ENCODE measurements at regions not wholly inside any gene's neighbourhood (a gene's known extent, or its start where the extent isn't known, plus 50 kb on each side); places are given as distances from the start of the nearest gene placed in this dataset.

- Histone ChIP-seq H3K27ac (no peak overlapping the region), H3K4me3 (no peak overlapping the region), H3K4me1 (replicated peaks in 1 of 2) (peaks cover 6 to 21% of the 10 kb centered on the region in 2 donors)
- ATAC-seq (replicated peaks in 6 of 8), result peak in 4 of 8 experiments; percentile 39 to 63 (median 59)
- WGBS, 10 experiments, result 17 to 100% (median 68%) methylated on average over 1 to 7 of the region's 7 CpGs
- in situ Hi-C loops (cut with MboI; ENCODE audit: low pct_unique_long_range_greater_than_20kb in 2 of 9, low sequenced_read_pairs in 9 of 9, unreplicated experiment in 9 of 9), result no loop called here
These were observed 472.9 kb downstream of the SOX6 start for GRCh38 chr11:15883455-15883920.

- Histone ChIP-seq H3K27ac (no peak overlapping the region), H3K4me1 (replicated peaks in 1 of 2) (peaks cover 8 to 21% of the 10 kb centered on the region in 2 donors), H3K4me3 (no peak overlapping the region)
- in situ Hi-C loops (cut with MboI; ENCODE audit: low pct_unique_long_range_greater_than_20kb in 2 of 9, low sequenced_read_pairs in 9 of 9, unreplicated experiment in 9 of 9), result no loop called here
- ATAC-seq (replicated peaks in 6 of 8), result no peak
- 5 to 92% (median 73%) methylated on average over 4 to 11 of the region's 13 CpGs; no CpG with 5 or more reads in 6 of the 10 experiments for WGBS, 10 experiments
These were observed 472.2 kb downstream of the SOX6 start for GRCh38 chr11:15884141-15884540.

- H3K4me1 ChIP-seq (replicated peaks in 1 of 2), result peaks cover 8 to 22% of the 10 kb centered on the region in 2 donors
- in situ Hi-C loops (cut with MboI; ENCODE audit: low pct_unique_long_range_greater_than_20kb in 2 of 9, low sequenced_read_pairs in 9 of 9, unreplicated experiment in 9 of 9), result no loop called here
- WGBS, 10 experiments, result 7 to 100% (median 35%) methylated on average over 1 to 6 of the region's 6 CpGs; no CpG with 5 or more reads in 3 of the 10 experiments
- H3K4me3 ChIP-seq, result no peak overlapping the region
- ATAC-seq (replicated peaks in 6 of 8), result peak in 3 of 8 experiments; percentile 28 to 52 (median 49)
- no peak overlapping the region for H3K27ac ChIP-seq
These were observed 471.4 kb downstream of the SOX6 start for GRCh38 chr11:15884777-15885540.

- peaks cover 8 to 27% of the 10 kb centered on the region in 2 donors for H3K4me1 ChIP-seq (replicated peaks in 1 of 2)
- WGBS, 10 experiments, result 22 to 100% methylated on average over 1 to 3 of the region's 5 CpGs; no CpG with 5 or more reads in 8 of the 10 experiments
- no peak overlapping the region for H3K4me3 ChIP-seq
- H3K27ac ChIP-seq, result no peak overlapping the region
- ATAC-seq (replicated peaks in 6 of 8), result no peak
- in situ Hi-C loops (cut with MboI; ENCODE audit: low pct_unique_long_range_greater_than_20kb in 2 of 9, low sequenced_read_pairs in 9 of 9, unreplicated experiment in 9 of 9), result no loop called here
These were observed 470.5 kb downstream of the SOX6 start for GRCh38 chr11:15885854-15886253.

- WGBS, 10 experiments, result 0 to 100% (median 57%) methylated on average over 1 to 4 of the region's 4 CpGs; no CpG with 5 or more reads in 2 of the 10 experiments
- Histone ChIP-seq H3K4me1 (replicated peaks in 1 of 2) (peaks cover 8 to 27% of the 10 kb centered on the region in 2 donors), H3K4me3 (no peak overlapping the region), H3K27ac (no peak overlapping the region)
- in situ Hi-C loops (cut with MboI; ENCODE audit: low pct_unique_long_range_greater_than_20kb in 2 of 9, low sequenced_read_pairs in 9 of 9, unreplicated experiment in 9 of 9), result no loop called here
- no peak for ATAC-seq (replicated peaks in 6 of 8)
These were observed 470.0 kb downstream of the SOX6 start for GRCh38 chr11:15886299-15886698.

- no peak overlapping the region for H3K4me3 ChIP-seq
- WGBS, 10 experiments, result 48 to 100% (median 90%) methylated on average over 2 of the region's 5 CpGs; no CpG with 5 or more reads in 5 of the 10 experiments
- no peak for ATAC-seq (replicated peaks in 6 of 8)
- no peak overlapping the region for H3K27ac ChIP-seq
- in situ Hi-C loops (cut with MboI; ENCODE audit: low pct_unique_long_range_greater_than_20kb in 2 of 9, low sequenced_read_pairs in 9 of 9, unreplicated experiment in 9 of 9), result no loop called here
- peaks cover 8 to 27% of the 10 kb centered on the region in 2 donors for H3K4me1 ChIP-seq (replicated peaks in 1 of 2)
These were observed 469.5 kb downstream of the SOX6 start for GRCh38 chr11:15886866-15887265.

GRCh38 chr11:15888556-15889345, 467.6 kb downstream of the SOX6 start:
- in situ Hi-C loops (cut with MboI; ENCODE audit: low pct_unique_long_range_greater_than_20kb in 2 of 9, low sequenced_read_pairs in 9 of 9, unreplicated experiment in 9 of 9), result no loop called here
- Histone ChIP-seq H3K27ac (no peak overlapping the region), H3K4me1 (replicated peaks in 1 of 2) (peaks cover 12 to 22% of the 10 kb centered on the region in 2 donors), H3K4me3 (no peak overlapping the region)
- 0 to 100% (median 68%) methylated on average over 1 to 2 of the region's 2 CpGs; no CpG with 5 or more reads in 3 of the 10 experiments for WGBS, 10 experiments
- no peak for ATAC-seq (replicated peaks in 6 of 8)

- in situ Hi-C loops (cut with MboI; ENCODE audit: low pct_unique_long_range_greater_than_20kb in 2 of 9, low sequenced_read_pairs in 9 of 9, unreplicated experiment in 9 of 9), result no loop called here
- Histone ChIP-seq H3K4me3 (no peak overlapping the region), H3K27ac (no peak overlapping the region), H3K4me1 (replicated peaks in 1 of 2) (peaks cover 7 to 15% of the 10 kb centered on the region in 2 donors)
- WGBS, 10 experiments, result 0 to 100% (median 13%) methylated on average over 1 to 2 of the region's 2 CpGs; no CpG with 5 or more reads in 3 of the 10 experiments
- ATAC-seq (replicated peaks in 6 of 8), result no peak
These were observed 466.8 kb downstream of the SOX6 start for GRCh38 chr11:15889363-15890030.

- WGBS, 10 experiments, result 20 to 100% (median 63%) methylated on average over 1 to 6 of the region's 9 CpGs; no CpG with 5 or more reads in 1 of the 10 experiments
- in situ Hi-C loops (cut with MboI; ENCODE audit: low pct_unique_long_range_greater_than_20kb in 2 of 9, low sequenced_read_pairs in 9 of 9, unreplicated experiment in 9 of 9), result no loop called here
- Histone ChIP-seq H3K27ac (no peak overlapping the region), H3K4me1 (replicated peaks in 1 of 2) (peaks cover 6 to 8% of the 10 kb centered on the region in 2 donors), H3K4me3 (no peak overlapping the region)
- peak in 5 of 8 experiments; percentile 36 to 55 (median 43) for ATAC-seq (replicated peaks in 6 of 8)
These were observed 466.2 kb downstream of the SOX6 start for GRCh38 chr11:15890031-15890713.

GRCh38 chr11:15893080-15893492, 463.3 kb downstream of the SOX6 start:
- peak; percentile 77 to 90 (median 86) for ATAC-seq (replicated peaks in 6 of 8)
- 0 to 88% (median 52%) methylated on average over 1 to 3 of the region's 3 CpGs; no CpG with 5 or more reads in 3 of the 10 experiments for WGBS, 10 experiments
- peaks cover 6% of the 10 kb centered on the region in 2 donors for H3K4me1 ChIP-seq (replicated peaks in 1 of 2)
- no peak overlapping the region for H3K27ac ChIP-seq
- in situ Hi-C loops (cut with MboI; ENCODE audit: low pct_unique_long_range_greater_than_20kb in 2 of 9, low sequenced_read_pairs in 9 of 9, unreplicated experiment in 9 of 9), result no loop called here
- H3K4me3 ChIP-seq, result no peak overlapping the region

GRCh38 chr11:15896026-15896425, 460.3 kb downstream of the SOX6 start:
- no peak overlapping the region for H3K27ac ChIP-seq
- H3K4me1 ChIP-seq (replicated peaks in 1 of 2), result peaks cover 0 to 4% of the 10 kb centered on the region in 2 donors
- no peak for ATAC-seq (replicated peaks in 6 of 8)
- no peak overlapping the region for H3K4me3 ChIP-seq
- in situ Hi-C loops (cut with MboI; ENCODE audit: low pct_unique_long_range_greater_than_20kb in 2 of 9, low sequenced_read_pairs in 9 of 9, unreplicated experiment in 9 of 9), result no loop called here
- 8 to 100% (median 78%) methylated on average over 1 to 8 of the region's 12 CpGs; no CpG with 5 or more reads in 4 of the 10 experiments for WGBS, 10 experiments

GRCh38 chr11:15896530-15896929, 459.8 kb downstream of the SOX6 start:
- no peak for ATAC-seq (replicated peaks in 6 of 8)
- Histone ChIP-seq H3K4me1 (replicated peaks in 1 of 2) (peaks cover 0 to 4% of the 10 kb centered on the region in 2 donors), H3K27ac (no peak overlapping the region), H3K4me3 (no peak overlapping the region)
- WGBS, 10 experiments, result 48 to 100% (median 84%) methylated on average over 1 to 3 of the region's 3 CpGs; no CpG with 5 or more reads in 1 of the 10 experiments
- in situ Hi-C loops (cut with MboI; ENCODE audit: low pct_unique_long_range_greater_than_20kb in 2 of 9, low sequenced_read_pairs in 9 of 9, unreplicated experiment in 9 of 9), result no loop called here
